Kidney (tissue), 13 donors: ENCODE measurements at regions not wholly inside any gene's neighbourhood (a gene's known extent, or its start where the extent isn't known, plus 50 kb on each side); places are given as distances from the start of the nearest gene placed in this dataset.
"Not testable (repeated sequence)": the region's sequence is repeated elsewhere in the genome, so short reads cannot be mapped to it uniquely, and the experiment has no call there.

Source experiments
- DNase-seq, 5 donors: peaks; one replicate each; pipeline ENCODE4 v3.0.0-alpha.2; 2013 to 2020
- FAIRE-seq: peaks from 2 replicates; lab custom pipeline; 2012; peaks lifted over from hg19 to GRCh38; lab: Jason Lieb, UNC
- H3K27ac ChIP-seq, 2 donors: one replicate each; pipeline ENCODE4 v1.7.0; 2013; ENCODE audit warnings: low read depth in 2 of 2, low read length in 2 of 2, inconsistent platforms in 1 of 2
- H3K27me3 ChIP-seq: one replicate; pipeline ENCODE4 v1.7.1; 2013; ENCODE audit warnings: low read length, inconsistent platforms; ENCODE audit not compliant: control insufficient read depth, insufficient read depth
- H3K36me3 ChIP-seq, 3 donors: one replicate each; pipeline versions ENCODE4 v1.7.0 to v1.7.1; 2013; ENCODE audit warnings: low read length in 3 of 3, control low read depth in 1 of 3, inconsistent platforms in 1 of 3; ENCODE audit not compliant: insufficient read depth in 3 of 3, control insufficient read depth in 2 of 3
- H3K4me1 ChIP-seq, 3 donors: one replicate each; pipeline versions ENCODE4 v1.7.0 to v1.7.1; 2013; ENCODE audit warnings: low read length in 3 of 3, inconsistent platforms in 1 of 3, low read depth in 1 of 3; ENCODE audit not compliant: control insufficient read depth in 2 of 3, insufficient read depth in 2 of 3
- H3K4me3 ChIP-seq, 3 donors: one replicate each; pipeline versions ENCODE4 v1.7.0 to v1.8.1; 2013; ENCODE audit warnings: low read length in 3 of 3, control low read depth in 1 of 3, inconsistent platforms in 1 of 3
- H3K9ac ChIP-seq, 3 donors: one replicate each; pipeline versions ENCODE4 v1.7.0 to v1.7.1; 2013; ENCODE audit warnings: low read length in 3 of 3, control low read depth in 1 of 3, inconsistent platforms in 1 of 3
- H3K9me3 ChIP-seq, 3 donors: one replicate each; pipeline versions ENCODE4 v1.7.0 to v1.7.1; 2013; ENCODE audit warnings: low read length in 3 of 3, control low read depth in 1 of 3, inconsistent platforms in 1 of 3; ENCODE audit not compliant: control insufficient read depth in 2 of 3, insufficient read depth in 1 of 3
- CTCF ChIP-seq: IDR thresholded peaks from 3 replicates; pipeline ENCODE4 v1.5.1; 2012; ENCODE audit warnings: mild to moderate bottlenecking, moderate library complexity, borderline replicate concordance; ENCODE audit not compliant: insufficient read depth; ENCODE audit errors: extremely low read depth
- intact Hi-C: fragments of 100-400 bp; cut with DNase I; formaldehyde crosslinking; loops from one replicate; pipeline ENCODE4 v1.11.1; 2022
- donor health status: control.
- donor health status: control.
- donor health status: control.
- donor health status: control.
- donor health status: control.
- donor health status: DM: yes; HTN: yes; CAD: no.
- donor health status: Normal renal cell carcinoma (clear cell type).

GRCh38 chr4:123020285-123020684 lies 97.9 kb upstream of the NUDT6 start:
- no peak for TF ChIP-seq CTCF
- intact Hi-C loops: no loop called here
- no peak overlapping the region for H3K27ac ChIP-seq
- no peaks in the 10 kb centered on the region for H3K36me3 ChIP-seq
- no peaks in the 10 kb centered on the region for H3K9me3 ChIP-seq
- no peak overlapping the region for H3K4me3 ChIP-seq
- FAIRE-seq (no peak), DNase-seq (no peak)
- H3K27me3 ChIP-seq: no peaks in the 10 kb centered on the region
- no peak overlapping the region for H3K9ac ChIP-seq
- no peaks in the 10 kb centered on the region for H3K4me1 ChIP-seq

GRCh38 chr4:123023647-123024046 lies 101.2 kb upstream of the NUDT6 start:
- Histone ChIP-seq H3K36me3 (peaks cover 0 to 3% (median 0%) of the 10 kb centered on the region in 3 donors), H3K27ac (no peak overlapping the region), H3K4me1 (no peaks in the 10 kb centered on the region), H3K9me3 (no peaks in the 10 kb centered on the region), H3K27me3 (no peaks in the 10 kb centered on the region), H3K4me3 (no peak overlapping the region), H3K9ac (no peak overlapping the region)
- DNase-seq (peak in 1 of 5 donors; percentile 44), FAIRE-seq (no peak)
- intact Hi-C loops: no loop called here
- TF ChIP-seq CTCF: no peak

- H3K9ac ChIP-seq: no peak overlapping the region
- no peaks in the 10 kb centered on the region for H3K9me3 ChIP-seq
- no peaks in the 10 kb centered on the region for H3K27me3 ChIP-seq
- intact Hi-C loops: no loop called here
- no peak for FAIRE-seq
- peak in 3 of 5 donors; percentile 31 to 59 (median 39) for DNase-seq
- TF ChIP-seq CTCF: no peak
- no peaks in the 10 kb centered on the region for H3K4me1 ChIP-seq
- H3K4me3 ChIP-seq: no peak overlapping the region
- H3K36me3 ChIP-seq: peaks cover 0 to 5% (median 0%) of the 10 kb centered on the region in 3 donors
- no peak overlapping the region for H3K27ac ChIP-seq
Measured at GRCh38 chr4:123024710-123025109, 102.3 kb upstream of the NUDT6 start.

- FAIRE-seq: no peak
Measured at GRCh38 chr4:123025398-123025797, 103.0 kb upstream of the NUDT6 start.

GRCh38 chr4:123026015-123026414 lies 103.6 kb upstream of the NUDT6 start:
- H3K27ac ChIP-seq, FAIRE-seq, H3K4me1 ChIP-seq, H3K36me3 ChIP-seq, H3K9ac ChIP-seq, H3K27me3 ChIP-seq, H3K9me3 ChIP-seq, H3K4me3 ChIP-seq, intact Hi-C loops: not testable (repeated sequence)
- DNase-seq: peak in 1 of 5 donors; percentile 23

More at GRCh38 chr4:123025398-123025797, 103.0 kb upstream of the NUDT6 start:
- Histone ChIP-seq H3K27me3 (no peaks in the 10 kb centered on the region), H3K36me3 (peaks cover 0 to 6% (median 0%) of the 10 kb centered on the region in 3 donors), H3K4me3 (no peak overlapping the region), H3K27ac (no peak overlapping the region), H3K9ac (no peak overlapping the region), H3K4me1 (no peaks in the 10 kb centered on the region), H3K9me3 (no peaks in the 10 kb centered on the region)
- intact Hi-C loops: no loop called here
- no peak for DNase-seq
- no peak for TF ChIP-seq CTCF
